Mammary epithelial cell (primary cell): ENCODE measurements at regions not wholly inside any gene's neighbourhood (a gene's known extent, or its start where the extent isn't known, plus 50 kb on each side); places are given as distances from the start of the nearest gene placed in this dataset.
A peak's percentile ranks its signal among the peaks of the same experiment; 100 is the strongest.

Experiments
- EZH2 ChIP-seq: IDR thresholded peaks from 2 replicates; pipeline ENCODE4 v1.6.1; 2012; ENCODE audit warnings: low read length, inconsistent platforms, borderline replicate concordance
- TF ChIP-seq, protein P1 (sequence below), 2 donors: IDR thresholded peaks in 1 of 2; conservative IDR thresholded peaks in 1 of 2; 2 replicates each; pipeline ENCODE4 v1.5.1; 2011 to 2012; ENCODE audit warnings: inconsistent platforms in 2 of 2, low read length in 2 of 2, mild to moderate bottlenecking in 2 of 2, control low read depth in 1 of 2, low read depth in 1 of 2; ENCODE audit not compliant: insufficient read depth in 1 of 2; ENCODE audit errors: extremely low read depth in 1 of 2

DNA sequence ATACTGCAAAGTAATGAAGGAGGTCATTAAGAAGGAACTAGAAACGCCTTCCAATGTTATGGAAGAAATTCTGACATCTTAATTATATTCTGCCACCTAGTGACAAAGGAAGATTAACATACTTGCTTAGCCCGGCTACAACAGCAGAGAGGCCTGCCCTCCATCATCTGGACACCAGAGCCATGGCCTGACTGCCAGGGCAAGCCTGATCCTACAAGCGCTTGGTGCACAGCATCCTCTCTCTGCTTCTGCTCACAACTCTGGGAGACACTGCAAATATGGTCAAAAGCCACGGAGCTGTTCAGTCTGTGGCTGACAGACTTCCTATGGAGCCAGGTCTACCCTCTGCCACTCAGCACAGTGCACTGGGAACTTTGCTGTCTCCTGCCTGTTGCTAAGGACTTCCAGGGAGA lies 87.3 kb upstream of the SLC44A1 start:
- TF ChIP-seq, protein P1, sequence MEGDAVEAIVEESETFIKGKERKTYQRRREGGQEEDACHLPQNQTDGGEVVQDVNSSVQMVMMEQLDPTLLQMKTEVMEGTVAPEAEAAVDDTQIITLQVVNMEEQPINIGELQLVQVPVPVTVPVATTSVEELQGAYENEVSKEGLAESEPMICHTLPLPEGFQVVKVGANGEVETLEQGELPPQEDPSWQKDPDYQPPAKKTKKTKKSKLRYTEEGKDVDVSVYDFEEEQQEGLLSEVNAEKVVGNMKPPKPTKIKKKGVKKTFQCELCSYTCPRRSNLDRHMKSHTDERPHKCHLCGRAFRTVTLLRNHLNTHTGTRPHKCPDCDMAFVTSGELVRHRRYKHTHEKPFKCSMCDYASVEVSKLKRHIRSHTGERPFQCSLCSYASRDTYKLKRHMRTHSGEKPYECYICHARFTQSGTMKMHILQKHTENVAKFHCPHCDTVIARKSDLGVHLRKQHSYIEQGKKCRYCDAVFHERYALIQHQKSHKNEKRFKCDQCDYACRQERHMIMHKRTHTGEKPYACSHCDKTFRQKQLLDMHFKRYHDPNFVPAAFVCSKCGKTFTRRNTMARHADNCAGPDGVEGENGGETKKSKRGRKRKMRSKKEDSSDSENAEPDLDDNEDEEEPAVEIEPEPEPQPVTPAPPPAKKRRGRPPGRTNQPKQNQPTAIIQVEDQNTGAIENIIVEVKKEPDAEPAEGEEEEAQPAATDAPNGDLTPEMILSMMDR (conservative IDR thresholded peaks at IDR 0.05 in 1 of 2, IDR thresholded peaks at IDR 0.05 in 1 of 2; ENCODE audit: extremely low read depth in 1 of 2, insufficient read depth in 1 of 2, low read depth in 1 of 2, low read length in 2 of 2), result peak; percentile 41 to 53
- no peak for TF ChIP-seq EZH2
